Calu3 (cell line): ENCODE measurements at regions not wholly inside any gene's neighbourhood (a gene's known extent, or its start where the extent isn't known, plus 50 kb on each side); places are given as distances from the start of the nearest gene placed in this dataset.

ENCODE experiments used
- BruUV-seq: library from RNA; stranded (reverse); fragments of 400-500 nt; replicated peaks from 2 replicates; lab custom pipeline; 2021; lab: Mats Ljungman, UMichigan
- CTCF ChIA-PET: fragments of 300-600 bp; sonication (Branson Sonifier 250); formaldehyde crosslinking; loops from one replicate; lab custom pipeline; 2022; ENCODE audit warnings: antibody characterized with exemption; lab: Charles Lee
- DNase-seq: peaks from one replicate; pipeline ENCODE4 v3.0.0; 2022
- H3K27ac Mint-ChIP-seq: one replicate; pipeline ENCODE4 v1.8.0; 2022; ENCODE audit warnings: mixed read lengths; ENCODE audit not compliant: unreplicated experiment
- H3K27me3 Mint-ChIP-seq: one replicate; pipeline ENCODE4 v1.8.0; 2022; ENCODE audit warnings: mixed read lengths; ENCODE audit not compliant: unreplicated experiment
- H3K36me3 Mint-ChIP-seq: one replicate; pipeline ENCODE4 v1.8.0; 2022; ENCODE audit warnings: mild to moderate bottlenecking, moderate library complexity, mixed read lengths; ENCODE audit not compliant: insufficient read depth, unreplicated experiment
- H3K4me1 Mint-ChIP-seq: one replicate; pipeline ENCODE4 v1.8.0; 2022; ENCODE audit warnings: mild to moderate bottlenecking, low read depth, mixed read lengths; ENCODE audit not compliant: unreplicated experiment
- H3K4me3 Mint-ChIP-seq: one replicate; pipeline ENCODE4 v1.8.0; 2022; ENCODE audit warnings: mild to moderate bottlenecking, low read depth, moderate library complexity, mixed read lengths; ENCODE audit not compliant: unreplicated experiment
- H3K9me3 Mint-ChIP-seq: one replicate; pipeline ENCODE4 v1.8.0; 2022; ENCODE audit warnings: low read depth, mixed read lengths; ENCODE audit not compliant: unreplicated experiment
- CTCF ChIP-seq: fragments of 200-600 bp; IDR thresholded peaks from one replicate; pipeline ENCODE4 v1.8.0; 2022; ENCODE audit warnings: antibody characterized with exemption; ENCODE audit not compliant: unreplicated experiment
- intact Hi-C: fragments of 100-400 bp; cut with micrococcal nuclease; formaldehyde crosslinking; loops from one replicate; pipeline ENCODE4 v1.10.0; 2022; ENCODE audit not compliant: unreplicated experiment

- H3K9me3 Mint-ChIP-seq = no peaks in the 10 kb centered on the region
- H3K36me3 Mint-ChIP-seq = no peaks in the 10 kb centered on the region
- intact Hi-C loops = no loop called here
- H3K4me1 Mint-ChIP-seq = no peaks in the 10 kb centered on the region
- no TSS peak for BruUV-seq
- H3K27me3 Mint-ChIP-seq = no peaks in the 10 kb centered on the region
- TF ChIP-seq CTCF = no peak
- no peak for DNase-seq
- H3K27ac Mint-ChIP-seq = no peak overlapping the region
- no peak overlapping the region for H3K4me3 Mint-ChIP-seq
- CTCF ChIA-PET = interaction anchor here (0.6 kb wide), 1 partner anchor 34 kb away, joined by 3 read pairs; no protein-coding TSS in a partner anchor
Measured at GRCh38 chr2:39947294-39948015, 168.4 kb upstream of the THUMPD2 start.

GRCh38 chr2:39942950-39943349 lies 163.9 kb upstream of the THUMPD2 start:
- DNase-seq = no peak
- no peak overlapping the region for H3K27ac Mint-ChIP-seq
- CTCF ChIA-PET = interaction anchor here (0.6 kb wide), 1 partner anchor 152 kb away, joined by 3 read pairs; no protein-coding TSS in a partner anchor

GRCh38 chr2:39938035-39938835 lies 159.2 kb upstream of the THUMPD2 start:
- Mint-ChIP-seq H3K4me3 (no peak overlapping the region), H3K4me1 (no peaks in the 10 kb centered on the region), H3K27me3 (no peaks in the 10 kb centered on the region), H3K9me3 (peaks cover 5% of the 10 kb centered on the region), H3K27ac (no peak overlapping the region), H3K36me3 (no peaks in the 10 kb centered on the region)
- DNase-seq = no peak
- intact Hi-C loops = no loop called here
- no peak for TF ChIP-seq CTCF
- CTCF ChIA-PET = no interaction called here
- BruUV-seq = no TSS peak

More at GRCh38 chr2:39942950-39943349, 163.9 kb upstream of the THUMPD2 start:
- H3K27me3 Mint-ChIP-seq = no peaks in the 10 kb centered on the region
- H3K9me3 Mint-ChIP-seq = peaks cover 5% of the 10 kb centered on the region
- no peaks in the 10 kb centered on the region for H3K4me1 Mint-ChIP-seq
- no peak overlapping the region for H3K4me3 Mint-ChIP-seq
- no peak for TF ChIP-seq CTCF
- H3K36me3 Mint-ChIP-seq = no peaks in the 10 kb centered on the region
- no TSS peak for BruUV-seq
- intact Hi-C loops = no loop called here

GRCh38 chr2:39937621-39938020 lies 158.6 kb upstream of the THUMPD2 start:
- intact Hi-C loops = no loop called here
- Mint-ChIP-seq H3K27me3 (no peaks in the 10 kb centered on the region), H3K36me3 (no peaks in the 10 kb centered on the region), H3K4me1 (no peaks in the 10 kb centered on the region), H3K4me3 (no peak overlapping the region), H3K9me3 (peaks cover 5% of the 10 kb centered on the region), H3K27ac (no peak overlapping the region)
- DNase-seq = no peak
- CTCF ChIA-PET = no interaction called here
- BruUV-seq = no TSS peak
- TF ChIP-seq CTCF = no peak
